Superior temporal gyrus (tissue), 1 donor: ENCODE measurements at regions not wholly inside any gene's neighbourhood (a gene's known extent, or its start where the extent isn't known, plus 50 kb on each side); places are given as distances from the start of the nearest gene placed in this dataset.

Experiments used
- DNase-seq: peaks from one replicate; pipeline ENCODE4 v3.0.0-alpha.2; 2016; ENCODE audit errors: extremely low spot score

- no peak for DNase-seq
Observed at GRCh38 chr10:47190301-47190700, 109.7 kb upstream of the GDF10 start.

DNA sequence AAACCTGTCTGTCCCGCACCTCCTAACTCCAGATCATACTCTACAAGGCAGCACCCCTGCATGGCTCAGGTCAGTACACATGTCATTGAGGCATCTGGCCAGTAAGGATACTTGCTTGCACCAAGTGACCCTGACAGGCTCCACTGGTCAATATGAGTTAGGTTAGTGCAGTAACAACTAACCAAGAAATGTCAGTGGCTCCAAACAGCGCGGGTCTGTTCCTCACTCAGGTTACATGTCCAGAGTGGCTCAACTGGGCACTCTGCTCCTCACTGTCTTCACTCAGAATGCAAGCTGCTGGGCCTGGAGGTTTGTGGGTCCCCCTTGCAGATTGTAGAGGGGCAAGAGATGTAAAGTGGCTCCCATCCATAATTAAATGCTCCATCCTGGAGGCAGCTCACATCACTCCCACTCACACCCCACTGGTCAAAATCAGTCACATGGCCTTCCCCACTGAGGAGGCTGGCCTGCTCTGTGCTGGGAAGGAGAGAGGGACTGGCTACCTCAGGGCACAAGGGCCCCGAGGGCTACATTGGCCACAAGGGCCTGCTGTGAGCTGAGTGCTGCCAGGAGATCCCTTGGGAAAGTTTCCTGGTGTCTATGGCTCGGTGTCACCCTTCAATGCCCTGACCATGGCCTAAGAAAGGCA lies 109.1 kb upstream of the GDF10 start:
- no peak for DNase-seq

DNA sequence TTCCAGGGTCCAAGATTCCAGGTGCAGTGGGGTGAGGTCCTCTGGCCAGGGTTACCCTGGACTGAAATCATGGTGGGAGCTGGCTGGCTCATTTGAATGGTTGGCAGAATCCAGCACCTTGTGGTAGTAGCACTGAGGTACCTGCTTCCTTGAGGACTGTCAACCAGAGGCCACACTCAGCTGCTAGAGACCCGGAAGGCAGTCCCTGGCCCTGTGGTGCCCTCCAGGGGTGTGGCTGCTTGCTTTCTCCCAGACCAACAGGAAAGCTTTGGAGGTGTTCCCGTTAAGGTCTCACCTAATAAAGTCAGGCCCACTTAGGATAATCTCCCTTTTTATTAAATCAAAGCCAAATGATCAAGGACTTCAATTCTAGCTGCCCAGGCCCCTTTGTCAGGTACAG lies 107.7 kb upstream of the GDF10 start:
- DNase-seq = no peak

- DNase-seq = no peak
Observed at GRCh38 chr10:47193666-47194065, 106.3 kb upstream of the GDF10 start.

- DNase-seq = no peak
Observed at GRCh38 chr10:47195274-47195885, 104.6 kb upstream of the GDF10 start.

DNA sequence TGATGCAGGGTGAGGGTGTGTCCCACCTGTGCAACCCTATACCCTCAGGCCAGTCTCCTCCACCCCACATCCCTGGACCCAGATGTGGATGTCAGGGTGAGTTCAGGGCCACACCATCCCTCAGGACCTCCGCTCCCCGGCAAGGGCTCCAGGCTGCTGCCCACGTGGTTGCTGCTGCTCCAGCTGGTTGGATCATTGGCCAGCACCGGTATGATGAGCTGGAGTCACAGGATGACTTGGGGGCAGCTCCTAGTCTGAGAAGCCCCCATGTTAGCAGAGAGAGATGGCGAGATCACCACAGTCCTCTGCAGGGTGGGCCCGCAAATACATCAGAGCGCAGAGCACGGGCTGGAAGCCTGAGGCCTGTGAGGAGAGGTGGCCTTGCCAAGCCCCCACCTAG lies 103.3 kb upstream of the GDF10 start:
- no peak for DNase-seq

DNA sequence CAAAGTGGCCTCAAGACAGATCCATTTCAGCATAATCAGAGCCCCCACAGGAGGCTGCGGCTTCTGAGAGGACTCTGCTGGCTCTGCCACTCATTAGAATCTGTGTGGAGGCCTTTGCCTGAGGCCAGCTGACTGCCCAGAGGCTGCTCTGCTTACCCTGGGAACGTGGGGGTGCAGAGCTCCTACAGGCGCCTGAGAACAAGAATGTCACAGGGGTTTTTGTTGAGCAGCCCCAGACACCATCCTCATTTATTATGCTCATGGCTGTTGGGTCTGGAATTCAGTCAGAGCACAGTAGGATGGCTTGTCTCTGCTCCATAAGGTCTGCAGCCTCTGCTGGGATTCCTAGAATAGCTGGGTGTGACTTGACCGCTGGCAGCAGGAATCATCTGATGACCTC lies 101.8 kb upstream of the GDF10 start:
- no peak for DNase-seq

DNA sequence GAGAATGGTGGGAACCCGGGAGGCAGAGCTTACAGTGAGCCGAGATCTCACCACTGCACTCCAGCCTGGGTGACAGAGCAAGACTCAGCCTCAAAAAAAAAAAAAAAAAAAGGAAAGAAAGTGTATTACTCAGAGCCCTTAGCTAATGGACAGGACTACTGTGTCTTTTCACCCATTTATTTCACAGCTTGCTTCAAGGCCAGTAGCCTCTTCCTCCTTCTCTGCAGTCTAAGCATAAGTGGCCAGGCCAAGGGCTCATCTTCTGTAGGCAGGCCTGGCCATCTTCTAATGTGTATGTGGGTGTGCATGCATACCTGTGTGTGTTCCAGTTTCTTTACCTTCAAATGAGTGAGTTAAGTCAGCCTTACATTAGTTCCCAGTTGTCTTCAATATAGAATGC lies 94.8 kb upstream of the GDF10 start:
- DNase-seq = no peak

DNA sequence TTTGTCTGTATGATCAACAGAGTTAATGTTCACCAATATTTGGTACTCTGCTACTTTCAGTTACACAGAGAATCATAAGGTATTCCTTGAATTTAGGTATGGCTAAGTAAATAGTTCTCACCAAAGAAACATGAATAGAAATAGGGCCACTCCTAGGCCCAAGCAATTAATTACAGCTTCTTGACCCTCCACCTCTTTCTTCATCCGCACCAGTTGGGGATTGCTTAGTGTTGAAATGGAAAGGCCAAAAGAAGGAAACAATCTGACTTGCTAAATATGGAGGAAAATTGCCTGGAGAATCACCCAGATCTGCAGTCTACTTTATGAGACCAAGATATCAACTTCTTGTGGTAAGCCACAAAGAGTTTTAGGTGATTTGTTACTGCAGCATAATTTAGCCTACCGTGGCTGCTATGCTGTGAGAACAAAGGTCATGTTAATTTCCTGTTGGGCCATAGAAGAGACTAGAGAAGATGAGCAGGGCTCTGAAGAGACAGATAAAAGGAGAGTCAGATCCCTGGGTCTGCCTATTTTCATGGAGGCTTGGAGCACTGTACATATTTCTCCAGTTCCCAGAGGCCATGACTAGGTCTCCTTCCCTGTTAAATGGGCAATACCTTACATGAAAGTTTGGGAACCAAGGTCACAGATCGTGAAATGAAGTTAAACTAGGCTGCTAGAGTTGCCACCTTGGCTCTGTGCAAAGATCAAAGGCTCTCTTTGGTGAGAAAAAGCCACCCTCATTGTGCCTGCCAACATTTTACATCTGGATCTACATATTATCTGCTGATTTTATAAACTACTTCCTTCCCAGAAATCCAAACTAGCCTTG lies 93.3 kb upstream of the GDF10 start:
- no peak for DNase-seq

DNA sequence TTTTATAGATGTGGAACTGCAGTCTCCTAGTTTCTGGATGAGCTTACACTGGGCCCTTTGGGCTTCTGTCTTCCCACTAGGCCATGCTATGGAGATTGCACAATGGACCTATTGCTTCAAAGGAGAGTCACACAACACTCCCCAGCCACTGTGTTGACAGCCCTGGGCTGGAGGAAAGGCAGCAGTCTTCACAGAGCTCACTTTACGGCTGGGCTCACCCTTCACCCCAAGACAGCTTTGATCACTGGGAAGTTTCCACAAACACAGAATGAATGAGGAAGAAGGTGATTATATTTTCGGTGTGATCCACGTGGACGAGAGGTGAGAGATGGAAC lies 92.7 kb upstream of the GDF10 start:
- DNase-seq = no peak

GRCh38 chr10:47207894-47208469 lies 92.0 kb upstream of the GDF10 start:
- no peak for DNase-seq

GRCh38 chr10:47209466-47209865 lies 90.5 kb upstream of the GDF10 start:
- DNase-seq = no peak

DNA sequence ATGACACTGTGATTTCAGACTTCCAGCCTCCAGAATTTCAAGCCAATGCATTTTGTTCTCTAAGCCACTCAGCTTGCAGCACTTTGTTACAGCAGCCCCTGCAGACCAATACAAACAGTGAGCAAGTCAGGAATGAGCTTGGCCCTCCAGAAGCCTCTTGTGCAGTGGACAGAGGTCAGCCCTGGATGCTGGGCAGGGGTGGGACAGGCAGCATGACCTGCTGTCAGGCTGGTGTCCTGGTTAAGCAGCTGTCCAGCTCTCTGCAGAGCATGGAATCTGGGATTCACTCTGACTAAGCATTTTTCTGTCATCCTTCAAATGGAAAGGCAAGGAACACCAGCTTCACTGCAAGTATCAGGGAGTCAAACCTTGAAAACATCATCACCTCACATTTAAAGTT lies 85.5 kb upstream of the GDF10 start:
- DNase-seq = no peak

- no peak for DNase-seq
Observed at GRCh38 chr10:47217113-47217512, 82.9 kb upstream of the GDF10 start.

GRCh38 chr10:47218803-47219202 lies 81.2 kb upstream of the GDF10 start:
- no peak for DNase-seq

GRCh38 chr10:47222461-47222860 lies 77.5 kb upstream of the GDF10 start:
- no peak for DNase-seq

DNA sequence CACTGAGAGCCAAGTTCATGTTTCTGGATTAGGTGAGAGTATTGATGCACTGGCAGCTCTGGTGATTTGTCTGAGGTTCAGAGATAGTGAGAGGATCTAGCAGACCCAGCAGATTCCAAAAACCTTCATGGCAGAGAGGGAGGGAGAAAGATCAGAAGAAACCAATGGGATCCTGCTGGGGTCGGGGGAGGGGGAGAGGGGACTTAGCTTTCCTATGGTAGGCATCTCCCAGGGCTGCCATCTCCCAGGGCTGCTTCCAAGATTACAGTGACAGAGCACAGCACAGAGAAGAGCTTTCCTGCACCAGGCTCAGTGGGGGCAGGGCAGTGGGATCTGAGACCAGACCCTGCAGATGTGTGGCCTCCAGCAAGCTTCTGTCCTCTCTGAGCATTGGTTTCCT lies 76.8 kb upstream of the GDF10 start:
- DNase-seq = no peak

GRCh38 chr10:47224546-47225218 lies 75.3 kb upstream of the GDF10 start:
- no peak for DNase-seq

DNA sequence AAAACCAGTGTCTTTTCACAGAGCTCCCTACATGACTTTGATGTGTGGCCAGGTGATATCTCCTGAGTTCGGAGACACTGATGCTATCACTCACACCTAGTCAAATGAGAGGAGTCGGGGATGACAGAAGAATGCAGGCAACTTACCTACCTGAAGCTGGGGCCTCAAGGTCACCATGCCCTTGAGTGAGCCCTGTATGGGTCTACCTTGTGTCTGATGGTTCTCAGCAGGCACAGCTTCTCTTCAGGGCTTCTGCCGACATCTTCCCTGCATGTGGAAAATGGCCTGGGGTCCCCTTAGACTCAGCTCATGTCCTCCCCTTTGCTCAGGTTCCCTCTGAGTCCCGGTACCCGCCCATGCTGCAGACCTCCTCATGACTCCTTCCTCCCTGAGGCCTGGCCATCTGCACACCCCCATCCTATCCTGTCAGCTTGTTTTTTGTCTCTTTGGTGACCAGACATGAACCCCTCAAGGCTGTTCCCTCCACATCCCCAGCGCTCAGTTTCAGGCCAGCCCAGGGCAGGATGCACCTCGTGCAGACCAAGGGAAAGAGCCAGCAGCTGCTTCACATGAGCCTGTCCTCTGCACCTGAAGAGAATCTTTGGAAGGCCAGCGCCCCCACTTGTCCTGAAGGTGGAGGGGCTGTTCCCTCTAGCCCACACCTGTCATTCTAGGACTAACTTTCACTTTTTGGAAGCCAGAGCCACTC lies 74.6 kb upstream of the GDF10 start:
- DNase-seq = no peak

- no peak for DNase-seq
Observed at GRCh38 chr10:47225928-47226645, 73.9 kb upstream of the GDF10 start.

GRCh38 chr10:47230482-47230881 lies 69.5 kb upstream of the GDF10 start:
- DNase-seq = no peak
